Testis (tissue), 2 donors: ENCODE measurements at regions not wholly inside any gene's neighbourhood (a gene's known extent, or its start where the extent isn't known, plus 50 kb on each side); places are given as distances from the start of the nearest gene placed in this dataset.
"Not testable (repeated sequence)": the region's sequence is repeated elsewhere in the genome, so short reads cannot be mapped to it uniquely, and the experiment has no call there.

Experiments used
- CTCF ChIP-seq, 3 experiments: fragments of 450-650 bp in 2 of 3; fragments of 200-600 bp in 1 of 3; sonication (generic) in 1 of 3; IDR thresholded peaks; one replicate each; pipeline ENCODE4 v1.5.1; 2016 to 2019; ENCODE audit warnings: antibody characterized with exemption in 3 of 3, mild to moderate bottlenecking in 2 of 3, moderate library complexity in 1 of 3
- POLR2A ChIP-seq: fragments of 450-650 bp; IDR thresholded peaks from one replicate; pipeline ENCODE4 v1.6.1; 2017; ENCODE audit warnings: antibody characterized with exemption, mild to moderate bottlenecking, moderate library complexity

DNA sequence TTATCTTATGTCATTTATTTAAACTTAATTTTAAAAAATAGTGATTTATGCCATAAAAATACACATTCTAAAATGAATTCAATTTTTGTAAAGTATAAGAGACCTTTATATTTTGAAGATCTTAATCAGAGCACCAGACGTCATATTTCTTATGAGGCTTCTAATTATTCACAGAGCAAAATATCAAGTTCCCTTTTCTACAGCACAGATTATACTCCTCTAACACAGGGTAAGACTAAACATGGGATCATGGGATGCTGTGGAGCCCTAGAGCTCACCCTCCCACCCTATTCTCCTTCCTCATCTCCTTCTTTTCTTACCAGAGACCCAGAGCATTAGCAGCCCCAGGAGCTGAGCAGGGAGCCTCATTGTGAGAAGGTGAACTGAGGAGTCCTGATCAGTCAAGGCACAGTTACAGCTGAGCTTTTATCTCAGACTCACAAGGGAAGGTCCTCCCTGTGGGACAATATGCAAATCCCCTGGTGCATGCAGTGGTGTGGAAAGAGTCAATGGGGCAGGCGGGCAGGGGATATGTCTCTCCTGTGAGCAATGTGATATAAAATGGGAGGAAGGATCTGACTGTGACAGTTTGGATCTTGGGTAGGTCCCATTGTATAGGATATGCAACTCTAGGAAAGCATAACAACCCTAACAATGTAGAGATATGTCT lies 530.7 kb downstream of the RPIA start:
- TF ChIP-seq CTCF (IDR thresholded peaks at IDR 0.05); POLR2A: not testable (repeated sequence)
